Peyer's patch (tissue), 4 donors: ENCODE measurements at regions not wholly inside any gene's neighbourhood (a gene's known extent, or its start where the extent isn't known, plus 50 kb on each side); places are given as distances from the start of the nearest gene placed in this dataset.
"Not testable (repeated sequence)": the region's sequence is repeated elsewhere in the genome, so short reads cannot be mapped to it uniquely, and the experiment has no call there.

ENCODE experiments used
- DNase-seq, 3 donors: peaks; one replicate each; pipeline ENCODE4 v3.0.0-alpha.2; 2017 to 2019
- H3K27ac ChIP-seq, 4 donors: fragments of 200-600 bp; sonication (generic); one replicate each; pipeline ENCODE4 v1.5.1; 2016 to 2019
- H3K27me3 ChIP-seq, 2 donors: fragments of 200-600 bp; sonication (generic); one replicate each; pipeline ENCODE4 v1.5.1; 2019
- H3K36me3 ChIP-seq, 3 donors: fragments of 200-600 bp; sonication (generic); one replicate each; pipeline ENCODE4 v1.5.1; 2016 to 2019
- H3K4me1 ChIP-seq, 4 donors: fragments of 200-600 bp; sonication (generic); one replicate each; pipeline ENCODE4 v1.5.1; 2016 to 2019
- H3K4me3 ChIP-seq, 4 donors: fragments of 200-600 bp; sonication (generic); 1 replicate in 3 of 4; 2 replicates in 1 of 4; pipeline ENCODE4 v1.5.1; 2016 to 2019; ENCODE audit warnings: mild to moderate bottlenecking in 1 of 4
- H3K9me3 ChIP-seq, 4 donors: fragments of 200-600 bp; sonication (generic); one replicate each; pipeline ENCODE4 v1.5.1; 2016 to 2019; ENCODE audit warnings: mild to moderate bottlenecking in 1 of 4
- POLR2A ChIP-seq, 2 donors: fragments of 450-650 bp; IDR thresholded peaks; one replicate each; pipeline ENCODE4 v1.5.1; 2017; ENCODE audit warnings: antibody characterized with exemption in 2 of 2, mild to moderate bottlenecking in 2 of 2, moderate library complexity in 2 of 2
- TF ChIP-seq, protein P1 (sequence below), 6 experiments: fragments of 450-650 bp in 4 of 6; fragments of 200-600 bp in 2 of 6; sonication (generic) in 1 of 6; IDR thresholded peaks; one replicate each; pipeline ENCODE4 v1.5.1; 2017 to 2019; ENCODE audit warnings: antibody characterized with exemption in 6 of 6, mild to moderate bottlenecking in 3 of 6, moderate library complexity in 1 of 6

DNA sequence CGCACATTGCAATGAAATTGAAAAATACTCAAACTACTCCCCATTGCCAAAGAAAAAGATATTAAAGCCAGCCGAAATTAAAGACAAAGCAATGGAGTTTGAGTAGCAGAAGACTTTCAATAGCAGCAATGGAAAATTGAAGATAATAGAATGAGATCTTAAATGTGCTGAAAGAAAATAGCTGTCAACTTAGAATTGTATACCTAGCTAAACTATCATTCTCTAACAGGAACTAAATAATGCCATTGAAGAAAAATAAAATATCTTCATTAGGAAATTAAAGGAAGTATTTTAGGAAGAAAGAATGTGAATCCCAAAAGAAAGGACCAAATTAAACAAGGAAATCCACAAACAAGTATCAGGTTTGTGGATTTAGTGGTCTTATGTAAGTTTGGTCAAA, 165.6 kb downstream of the USP31 start:
- TF ChIP-seq, protein P1, sequence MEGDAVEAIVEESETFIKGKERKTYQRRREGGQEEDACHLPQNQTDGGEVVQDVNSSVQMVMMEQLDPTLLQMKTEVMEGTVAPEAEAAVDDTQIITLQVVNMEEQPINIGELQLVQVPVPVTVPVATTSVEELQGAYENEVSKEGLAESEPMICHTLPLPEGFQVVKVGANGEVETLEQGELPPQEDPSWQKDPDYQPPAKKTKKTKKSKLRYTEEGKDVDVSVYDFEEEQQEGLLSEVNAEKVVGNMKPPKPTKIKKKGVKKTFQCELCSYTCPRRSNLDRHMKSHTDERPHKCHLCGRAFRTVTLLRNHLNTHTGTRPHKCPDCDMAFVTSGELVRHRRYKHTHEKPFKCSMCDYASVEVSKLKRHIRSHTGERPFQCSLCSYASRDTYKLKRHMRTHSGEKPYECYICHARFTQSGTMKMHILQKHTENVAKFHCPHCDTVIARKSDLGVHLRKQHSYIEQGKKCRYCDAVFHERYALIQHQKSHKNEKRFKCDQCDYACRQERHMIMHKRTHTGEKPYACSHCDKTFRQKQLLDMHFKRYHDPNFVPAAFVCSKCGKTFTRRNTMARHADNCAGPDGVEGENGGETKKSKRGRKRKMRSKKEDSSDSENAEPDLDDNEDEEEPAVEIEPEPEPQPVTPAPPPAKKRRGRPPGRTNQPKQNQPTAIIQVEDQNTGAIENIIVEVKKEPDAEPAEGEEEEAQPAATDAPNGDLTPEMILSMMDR (IDR thresholded peaks at IDR 0.05): no peak
- TF ChIP-seq POLR2A (IDR thresholded peaks at IDR 0.05): no peak
- DNase-seq: no peak
- Histone ChIP-seq H3K4me3 (no peak overlapping the region), H3K27me3 (no peaks in the 10 kb centered on the region), H3K4me1 (no peaks in the 10 kb centered on the region), H3K36me3 (no peaks in the 10 kb centered on the region), H3K9me3 (peaks cover 0 to 16% (median 0%) of the 10 kb centered on the region in 4 donors), H3K27ac (no peak overlapping the region)

DNA sequence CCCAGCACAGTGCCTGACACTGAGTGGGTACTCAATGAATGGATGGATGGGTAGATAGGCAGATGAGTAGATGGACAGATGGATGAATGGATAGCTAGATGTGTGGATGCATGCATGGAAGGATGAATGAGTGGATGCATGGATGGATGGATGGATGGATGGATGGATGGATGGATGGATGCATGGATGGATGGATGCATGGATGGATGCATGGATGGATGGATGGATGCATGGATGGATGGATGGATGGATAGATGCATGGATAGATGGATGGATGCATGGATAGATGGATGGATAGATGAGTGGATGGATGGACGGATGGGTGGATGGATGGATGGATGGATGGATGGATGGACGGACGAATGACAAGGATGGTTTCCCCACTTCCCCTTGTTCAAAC, 166.6 kb downstream of the HS3ST2 start:
- H3K9me3 ChIP-seq: peaks cover 0 to 16% (median 0%) of the 10 kb centered on the region in 4 donors
- H3K27ac ChIP-seq, H3K4me3 ChIP-seq, H3K27me3 ChIP-seq, DNase-seq, H3K36me3 ChIP-seq, H3K4me1 ChIP-seq: not testable (repeated sequence)

DNA sequence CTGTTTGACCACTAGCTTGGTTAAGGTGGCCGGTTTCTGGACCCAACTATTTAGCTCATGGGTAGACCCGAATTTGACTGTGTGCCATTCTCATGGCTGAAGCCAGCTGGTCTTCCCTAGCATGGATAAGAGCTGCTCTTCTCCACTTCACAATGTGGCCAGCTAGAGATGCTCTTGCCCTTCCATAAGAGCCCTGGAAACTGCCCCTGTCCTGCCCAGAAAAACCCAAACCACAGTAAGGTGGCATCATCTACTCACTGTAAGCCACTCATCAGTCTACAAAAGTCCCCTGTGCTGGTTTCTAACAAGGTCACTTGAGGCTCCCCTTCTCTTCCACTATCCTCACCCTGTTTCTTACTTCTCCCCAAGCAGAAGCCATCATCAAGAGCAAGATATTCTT, 165.1 kb downstream of the HS3ST2 start:
- Histone ChIP-seq H3K27ac (no peak overlapping the region), H3K27me3 (no peaks in the 10 kb centered on the region), H3K9me3 (peaks cover 0 to 14% (median 0%) of the 10 kb centered on the region in 4 donors), H3K4me1 (no peaks in the 10 kb centered on the region), H3K36me3 (no peaks in the 10 kb centered on the region), H3K4me3 (no peak overlapping the region)
- DNase-seq: no peak
- no peak for TF ChIP-seq POLR2A (IDR thresholded peaks at IDR 0.05)
- TF ChIP-seq, protein P1 (IDR thresholded peaks at IDR 0.05): no peak

DNA sequence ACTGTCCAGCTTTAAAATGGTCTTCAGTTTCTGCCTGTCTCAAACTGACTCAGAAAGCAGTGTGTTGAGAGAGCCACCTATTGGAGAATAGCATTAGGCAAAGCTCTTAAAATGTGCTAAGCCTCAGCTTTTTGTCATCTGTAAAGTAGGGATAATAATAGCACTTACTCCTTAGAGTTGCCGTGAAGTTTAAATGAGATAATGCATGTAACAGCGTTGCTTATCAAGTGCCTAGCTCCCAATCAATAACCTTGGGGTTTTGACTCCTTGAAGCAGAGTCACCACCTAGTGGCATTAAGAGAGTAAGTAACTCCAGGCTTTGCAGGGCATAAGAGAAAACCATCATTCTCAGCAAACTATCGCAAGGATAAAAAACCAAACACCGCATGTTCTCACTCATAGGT, 163.3 kb downstream of the HS3ST2 start:
- no peak for DNase-seq
- Histone ChIP-seq H3K36me3 (no peaks in the 10 kb centered on the region), H3K4me3 (no peak overlapping the region), H3K27ac (no peak overlapping the region), H3K4me1 (no peaks in the 10 kb centered on the region), H3K27me3 (no peaks in the 10 kb centered on the region), H3K9me3 (no peaks in the 10 kb centered on the region)
- TF ChIP-seq, protein P1 (IDR thresholded peaks at IDR 0.05): peak in 1 of 6 experiments; percentile 19
- TF ChIP-seq POLR2A (IDR thresholded peaks at IDR 0.05): no peak

DNA sequence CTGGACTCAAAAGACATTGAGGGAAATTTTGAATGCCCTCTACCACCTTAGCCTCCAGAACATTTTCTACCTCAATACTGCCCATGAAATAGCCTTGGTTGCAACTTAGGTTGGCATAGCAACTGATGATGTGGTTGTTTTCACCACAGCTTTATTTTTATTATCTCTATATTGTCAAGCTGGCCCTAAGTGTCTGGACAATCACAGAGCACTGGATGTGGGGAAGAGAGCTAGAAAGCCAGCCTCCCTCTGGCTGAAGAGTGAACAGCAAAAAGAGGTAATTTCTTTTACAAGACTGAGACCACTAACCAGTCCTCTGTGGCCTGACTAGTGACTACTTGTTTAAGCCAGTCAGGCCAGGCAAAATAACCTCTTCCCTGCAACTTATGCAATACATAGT, 159.6 kb downstream of the HS3ST2 start:
- DNase-seq: no peak
- H3K36me3 ChIP-seq: no peaks in the 10 kb centered on the region
- no peaks in the 10 kb centered on the region for H3K4me1 ChIP-seq
- H3K9me3 ChIP-seq: no peaks in the 10 kb centered on the region
- no peaks in the 10 kb centered on the region for H3K27me3 ChIP-seq
- no peak for TF ChIP-seq POLR2A (IDR thresholded peaks at IDR 0.05)
- TF ChIP-seq, protein P1 (IDR thresholded peaks at IDR 0.05): no peak
- no peak overlapping the region for H3K4me3 ChIP-seq
- H3K27ac ChIP-seq: no peak overlapping the region

DNA sequence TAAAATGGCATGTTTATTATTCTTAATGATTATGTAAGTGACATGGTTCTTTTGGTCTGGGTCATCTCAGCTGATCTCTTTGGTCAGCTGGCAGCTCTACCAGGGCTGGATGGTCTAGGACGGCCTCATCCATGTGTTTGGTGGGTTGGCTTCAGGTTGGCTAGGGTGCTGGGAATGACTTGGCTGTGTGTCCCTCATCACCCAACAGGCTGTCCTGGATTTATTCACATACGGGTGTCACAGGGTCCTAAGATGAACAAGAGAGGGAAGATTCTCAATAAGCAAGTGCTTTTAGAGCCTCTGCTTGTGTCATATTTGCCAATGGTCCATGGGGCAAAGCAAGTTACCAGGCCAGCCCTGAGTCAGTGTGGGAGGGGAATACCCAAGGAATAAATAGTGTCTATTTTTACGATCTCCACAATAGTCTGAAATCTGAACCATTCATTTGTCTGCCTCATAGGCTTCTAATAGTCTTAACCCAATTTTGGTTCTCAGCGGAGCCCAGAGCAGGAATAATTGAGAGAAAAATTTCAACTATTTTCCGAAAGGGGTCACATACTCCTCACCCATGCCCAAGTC, 157.5 kb downstream of the HS3ST2 start:
- TF ChIP-seq POLR2A (IDR thresholded peaks at IDR 0.05): no peak
- TF ChIP-seq, protein P1 (IDR thresholded peaks at IDR 0.05): no peak
- DNase-seq: no peak
- Histone ChIP-seq H3K36me3 (no peaks in the 10 kb centered on the region), H3K27ac (no peak overlapping the region), H3K4me1 (no peaks in the 10 kb centered on the region), H3K4me3 (no peak overlapping the region), H3K9me3 (no peaks in the 10 kb centered on the region), H3K27me3 (no peaks in the 10 kb centered on the region)
